Activated T-cell treated with anti-CD3 and anti-CD28 coated beads, Interleukin-2, amount 50 U/mL, for 72 hours (primary cell): ENCODE measurements at regions not wholly inside any gene's neighbourhood (a gene's known extent, or its start where the extent isn't known, plus 50 kb on each side); places are given as distances from the start of the nearest gene placed in this dataset.

Experiments
- ATAC-seq, 2 donors: fragments of 150-1000 bp; cut with Tn5 transposase; replicated peaks in 1 of 2; 2 replicates each; pipeline ENCODE4 v1.10.0; 2021; ENCODE audit warnings: moderate library complexity in 2 of 2, mild to moderate bottlenecking in 1 of 2
- DNase-seq, 2 donors: peaks; one replicate each; pipeline ENCODE4 v3.0.0; 2021 to 2022; ENCODE audit warnings: mixed read lengths in 1 of 2
- H3K27ac Mint-ChIP-seq: one replicate; pipeline ENCODE4 v1.8.0; 2022; ENCODE audit warnings: mild to moderate bottlenecking, moderate library complexity, mixed read lengths
- H3K27me3 Mint-ChIP-seq: one replicate; pipeline ENCODE4 v1.8.0; 2022; ENCODE audit warnings: low read depth, mixed read lengths
- H3K36me3 Mint-ChIP-seq, 2 donors: one replicate each; pipeline ENCODE4 v1.8.0; 2022; ENCODE audit warnings: mixed read lengths in 2 of 2, mild to moderate bottlenecking in 1 of 2; ENCODE audit not compliant: insufficient read depth in 2 of 2
- H3K4me1 Mint-ChIP-seq: one replicate; pipeline ENCODE4 v1.8.0; 2022; ENCODE audit warnings: low read depth, mixed read lengths
- H3K4me3 Mint-ChIP-seq, 2 donors: one replicate each; pipeline ENCODE4 v1.8.0; 2022; ENCODE audit warnings: mild to moderate bottlenecking in 2 of 2, mixed read lengths in 2 of 2, moderate library complexity in 2 of 2
- H3K9me3 Mint-ChIP-seq, 2 donors: one replicate each; pipeline ENCODE4 v1.8.0; 2022; ENCODE audit warnings: mixed read lengths in 2 of 2

DNA sequence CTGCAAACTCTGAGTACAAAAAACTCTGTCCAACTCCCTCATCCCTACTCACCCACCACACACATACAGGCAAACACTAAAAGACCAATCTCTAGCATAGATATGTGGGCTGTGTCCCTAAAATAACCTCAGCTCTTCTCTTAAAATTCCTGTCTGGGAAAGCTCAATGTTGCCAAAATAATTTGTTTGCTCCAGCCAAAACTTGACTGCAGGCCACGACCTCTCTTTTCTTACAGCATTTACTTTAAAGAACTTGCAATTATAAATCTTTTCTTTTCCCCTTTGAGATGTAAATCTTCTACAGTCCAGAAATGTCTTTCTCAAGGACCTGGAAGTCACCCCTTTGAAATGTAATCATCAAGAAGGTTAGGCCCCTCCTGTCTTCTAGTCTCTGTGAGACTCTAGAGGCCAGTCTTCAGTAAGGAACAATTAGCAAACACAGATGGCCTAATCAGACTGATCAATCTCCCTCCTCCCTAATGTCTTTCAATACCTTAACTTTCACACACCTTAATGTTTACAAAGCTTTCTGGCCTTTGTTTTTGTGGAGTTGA is 483.6 kb upstream of the RGS18 start:
- H3K27ac Mint-ChIP-seq: no peak overlapping the region
- ATAC-seq (no peak), DNase-seq (no peak)

DNA sequence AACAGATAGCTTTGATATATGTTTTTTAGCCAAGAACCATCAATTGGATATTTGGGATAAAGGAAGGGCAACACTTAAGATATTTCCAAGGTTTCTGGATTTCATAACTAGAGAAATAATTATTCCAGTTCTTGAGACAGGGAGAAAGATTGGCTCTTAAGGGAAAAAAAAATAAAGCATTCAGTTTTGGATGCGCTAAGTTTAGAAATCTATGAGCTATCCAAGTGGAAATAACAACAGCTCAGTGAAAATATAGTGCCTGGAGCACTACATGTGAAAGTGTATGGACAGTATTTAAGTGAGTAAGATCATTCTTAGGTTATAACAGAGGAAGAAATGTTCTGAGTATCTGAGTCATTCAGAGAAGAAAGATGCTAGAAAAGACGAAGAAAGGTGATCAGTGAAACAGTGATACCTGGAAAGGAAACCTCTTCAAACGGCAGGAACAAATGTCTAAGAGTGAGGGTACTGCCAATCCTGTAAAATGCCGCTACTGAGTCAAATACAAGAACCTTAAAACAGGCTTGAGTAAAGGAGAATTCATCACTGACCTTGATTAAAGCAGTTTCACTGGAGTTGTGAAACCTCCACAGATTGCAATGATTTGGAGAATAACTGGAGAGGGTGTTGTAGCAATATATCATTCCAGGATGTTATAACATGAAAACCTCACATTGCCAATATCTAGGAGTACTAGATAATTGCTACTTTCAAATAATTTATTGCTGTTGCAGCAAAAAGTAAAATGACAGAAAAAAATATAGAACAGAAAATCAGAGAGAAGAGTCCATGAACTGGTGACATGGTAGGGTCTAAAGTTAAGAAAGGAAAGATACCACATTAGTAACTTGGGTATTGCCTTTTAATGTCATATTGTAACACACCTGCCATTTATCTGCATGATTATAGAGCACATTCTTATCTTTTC is 482.1 kb upstream of the RGS18 start:
- no peaks in the 10 kb centered on the region for H3K36me3 Mint-ChIP-seq
- no peak overlapping the region for H3K4me3 Mint-ChIP-seq
- no peaks in the 10 kb centered on the region for H3K4me1 Mint-ChIP-seq
- no peak overlapping the region for H3K27ac Mint-ChIP-seq
- no peak for ATAC-seq
- peaks cover 5 to 6% of the 10 kb centered on the region in 2 donors for H3K9me3 Mint-ChIP-seq
- DNase-seq: no peak
- no peaks in the 10 kb centered on the region for H3K27me3 Mint-ChIP-seq

More for the DNA sequence above, 483.6 kb upstream of the RGS18 start:
- H3K4me3 Mint-ChIP-seq: no peak overlapping the region
- H3K9me3 Mint-ChIP-seq: peaks cover 2 to 3% of the 10 kb centered on the region in 2 donors
- H3K36me3 Mint-ChIP-seq: no peaks in the 10 kb centered on the region
- H3K27me3 Mint-ChIP-seq: no peaks in the 10 kb centered on the region
- no peaks in the 10 kb centered on the region for H3K4me1 Mint-ChIP-seq

DNA sequence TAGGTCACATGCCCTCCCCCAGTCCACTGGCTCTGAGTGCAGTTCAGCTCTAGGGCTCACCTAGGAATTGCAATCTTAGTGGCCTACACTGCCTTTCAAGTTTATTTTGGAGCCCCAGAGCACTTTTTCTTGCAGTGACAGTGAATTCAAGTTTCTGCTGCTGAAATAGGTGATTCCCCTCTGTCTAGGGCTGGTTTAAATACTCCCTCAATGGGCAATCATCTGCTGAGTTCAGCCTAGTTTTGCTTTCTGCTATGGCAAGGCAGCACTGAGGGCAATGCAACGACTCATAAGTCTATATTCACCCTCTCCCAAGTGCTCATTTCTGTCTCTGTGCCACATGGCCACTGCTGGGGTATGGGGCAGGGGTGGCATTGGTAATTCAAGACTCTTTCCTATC is 472.6 kb upstream of the RGS18 start:
- H3K4me1 Mint-ChIP-seq: no peaks in the 10 kb centered on the region
- no peak overlapping the region for H3K4me3 Mint-ChIP-seq
- no peak overlapping the region for H3K27ac Mint-ChIP-seq
- no peaks in the 10 kb centered on the region for H3K27me3 Mint-ChIP-seq
- peaks cover 4 to 13% of the 10 kb centered on the region in 2 donors for H3K9me3 Mint-ChIP-seq
- ATAC-seq (no peak), DNase-seq (no peak)
- no peaks in the 10 kb centered on the region for H3K36me3 Mint-ChIP-seq

DNA sequence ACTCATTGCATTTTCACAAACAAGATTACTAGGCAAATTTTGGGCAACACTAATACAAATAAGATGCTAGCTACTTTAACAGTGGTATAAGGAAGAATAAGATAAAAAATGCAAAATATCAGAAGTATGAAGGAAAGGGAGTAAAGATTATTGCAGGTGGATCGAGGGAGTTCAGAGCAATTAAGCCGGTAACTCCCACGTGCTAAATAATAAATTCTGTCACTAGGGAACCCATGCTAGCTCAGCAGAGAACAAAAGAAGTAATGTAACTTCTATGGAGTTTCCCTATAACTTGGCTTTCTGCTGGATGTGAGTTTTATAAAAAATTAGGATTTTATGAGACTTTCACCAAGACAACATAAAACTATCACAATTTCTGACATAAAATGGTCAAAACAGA is 470.5 kb upstream of the RGS18 start:
- Mint-ChIP-seq H3K9me3 (peaks cover 4 to 10% of the 10 kb centered on the region in 2 donors), H3K27ac (no peak overlapping the region), H3K4me1 (no peaks in the 10 kb centered on the region), H3K4me3 (no peak overlapping the region), H3K27me3 (no peaks in the 10 kb centered on the region), H3K36me3 (no peaks in the 10 kb centered on the region)
- ATAC-seq (no peak), DNase-seq (no peak)

DNA sequence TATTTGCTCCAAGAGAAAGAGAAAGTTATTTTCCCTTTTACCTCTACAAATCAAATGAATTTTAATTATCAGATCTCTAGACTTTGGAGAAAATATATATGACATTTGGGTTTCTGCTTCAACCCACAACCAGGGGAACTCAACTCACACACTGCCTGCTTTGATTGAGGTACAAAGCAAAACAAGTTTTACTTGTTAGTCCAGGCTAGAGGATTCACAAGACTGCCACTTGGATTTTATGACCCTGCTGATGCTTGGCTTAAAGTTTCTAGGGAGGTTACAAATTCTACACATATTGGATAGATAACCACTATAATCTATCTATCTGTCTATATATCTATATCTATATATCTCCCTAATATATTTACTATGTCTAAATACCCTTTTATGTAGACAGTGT is 467.3 kb upstream of the RGS18 start:
- H3K36me3 Mint-ChIP-seq: peaks cover 0 to 3% of the 10 kb centered on the region in 2 donors
- H3K4me1 Mint-ChIP-seq: no peaks in the 10 kb centered on the region
- peaks cover 6 to 10% of the 10 kb centered on the region in 2 donors for H3K9me3 Mint-ChIP-seq
- H3K27ac Mint-ChIP-seq: no peak overlapping the region
- DNase-seq (no peak), ATAC-seq (no peak)
- no peaks in the 10 kb centered on the region for H3K27me3 Mint-ChIP-seq
- H3K4me3 Mint-ChIP-seq: no peak overlapping the region

DNA sequence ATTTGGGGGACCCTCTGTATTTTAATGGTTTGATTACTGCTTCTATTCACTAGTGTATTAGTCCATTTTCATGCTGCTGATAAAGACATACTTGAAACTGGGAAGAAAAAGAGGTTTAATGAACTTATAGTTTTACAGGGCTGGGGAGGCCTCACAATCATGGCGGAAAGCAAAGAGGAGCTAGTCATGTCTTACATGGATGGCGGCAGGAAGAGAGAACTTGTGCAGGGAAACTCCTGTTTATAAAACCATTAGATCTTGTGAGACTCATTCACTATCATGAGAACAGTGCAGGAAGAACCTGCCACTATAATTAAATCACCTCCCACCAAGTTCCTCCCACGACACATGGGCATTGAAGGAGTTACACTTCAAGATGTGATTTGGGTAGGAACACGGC is 464.5 kb upstream of the RGS18 start:
- H3K36me3 Mint-ChIP-seq: peaks cover 0 to 3% of the 10 kb centered on the region in 2 donors
- no peak overlapping the region for H3K4me3 Mint-ChIP-seq
- H3K9me3 Mint-ChIP-seq: peaks cover 4 to 8% of the 10 kb centered on the region in 2 donors
- ATAC-seq: no peak
- no peaks in the 10 kb centered on the region for H3K4me1 Mint-ChIP-seq
- no peaks in the 10 kb centered on the region for H3K27me3 Mint-ChIP-seq
- H3K27ac Mint-ChIP-seq: no peak overlapping the region
- DNase-seq: no peak

DNA sequence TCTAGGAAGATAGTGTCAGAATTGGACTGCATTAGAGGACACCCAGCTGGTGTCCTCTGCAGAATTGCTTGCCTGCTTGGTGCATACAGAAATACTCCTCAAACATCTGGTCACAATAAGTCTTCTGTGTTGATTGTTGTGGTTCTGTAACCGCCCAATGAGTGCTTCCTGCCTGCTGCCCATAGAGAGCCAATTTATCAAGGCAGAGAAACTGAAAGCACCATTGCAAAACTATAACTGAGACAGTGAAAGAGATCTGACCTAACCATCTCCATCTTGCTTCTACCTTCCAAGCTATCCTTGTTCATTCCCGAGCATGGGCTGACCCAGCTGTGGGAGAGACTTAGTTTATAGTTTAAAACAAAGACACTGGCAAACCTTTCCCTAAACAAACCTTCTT is 462.4 kb upstream of the RGS18 start:
- ATAC-seq (no peak), DNase-seq (no peak)
- peaks cover 3 to 8% of the 10 kb centered on the region in 2 donors for H3K9me3 Mint-ChIP-seq
- no peaks in the 10 kb centered on the region for H3K4me1 Mint-ChIP-seq
- no peaks in the 10 kb centered on the region for H3K27me3 Mint-ChIP-seq
- H3K4me3 Mint-ChIP-seq: no peak overlapping the region
- no peak overlapping the region for H3K27ac Mint-ChIP-seq
- peaks cover 0 to 3% of the 10 kb centered on the region in 2 donors for H3K36me3 Mint-ChIP-seq

DNA sequence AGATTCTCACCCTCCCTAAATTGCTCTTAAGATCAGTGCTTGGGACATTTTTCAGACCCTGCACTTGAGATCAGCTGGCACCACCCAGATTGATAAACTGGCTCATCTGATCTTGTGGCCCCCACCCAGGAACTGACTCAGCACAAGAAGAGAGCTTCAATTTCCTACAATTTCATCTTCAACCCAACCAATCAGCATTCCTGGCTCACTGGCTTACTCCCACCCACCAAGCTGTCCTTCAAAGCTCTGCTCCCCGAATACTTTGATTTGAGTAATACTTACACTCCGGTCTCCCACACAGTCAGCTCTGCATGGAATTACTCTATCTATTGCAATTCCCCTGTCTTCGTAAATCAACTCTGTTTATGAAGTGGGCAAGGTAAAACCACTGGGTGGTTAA is 461.9 kb upstream of the RGS18 start:
- no peak for ATAC-seq
- Mint-ChIP-seq H3K27me3 (no peaks in the 10 kb centered on the region), H3K9me3 (peaks cover 3 to 9% of the 10 kb centered on the region in 2 donors), H3K4me3 (no peak overlapping the region), H3K36me3 (peaks cover 0 to 3% of the 10 kb centered on the region in 2 donors), H3K4me1 (no peaks in the 10 kb centered on the region), H3K27ac (no peak overlapping the region)
- DNase-seq: no peak

DNA sequence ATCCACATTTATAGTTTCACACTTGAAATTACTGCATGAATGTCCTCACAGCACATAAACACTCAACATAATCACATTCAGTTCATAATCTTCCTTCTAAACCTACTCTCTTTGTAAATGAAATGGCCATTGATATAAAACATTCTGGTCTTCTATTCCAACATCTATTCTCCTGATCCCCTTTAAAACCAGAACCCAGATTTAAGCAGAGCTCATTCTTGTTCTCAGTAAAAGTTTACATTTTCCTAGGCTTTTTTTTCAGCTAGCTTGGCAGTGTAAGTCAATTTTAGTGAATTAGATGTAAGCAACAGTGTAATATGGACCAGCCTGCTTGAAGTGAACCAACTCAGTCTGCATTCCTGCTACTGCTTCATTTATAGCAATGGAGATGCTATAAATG is 460.7 kb upstream of the RGS18 start:
- H3K27me3 Mint-ChIP-seq: no peaks in the 10 kb centered on the region
- H3K4me1 Mint-ChIP-seq: no peaks in the 10 kb centered on the region
- no peak for ATAC-seq
- peaks cover 3 to 10% of the 10 kb centered on the region in 2 donors for H3K9me3 Mint-ChIP-seq
- H3K27ac Mint-ChIP-seq: no peak overlapping the region
- no peak for DNase-seq
- no peak overlapping the region for H3K4me3 Mint-ChIP-seq
- peaks cover 0 to 3% of the 10 kb centered on the region in 2 donors for H3K36me3 Mint-ChIP-seq

DNA sequence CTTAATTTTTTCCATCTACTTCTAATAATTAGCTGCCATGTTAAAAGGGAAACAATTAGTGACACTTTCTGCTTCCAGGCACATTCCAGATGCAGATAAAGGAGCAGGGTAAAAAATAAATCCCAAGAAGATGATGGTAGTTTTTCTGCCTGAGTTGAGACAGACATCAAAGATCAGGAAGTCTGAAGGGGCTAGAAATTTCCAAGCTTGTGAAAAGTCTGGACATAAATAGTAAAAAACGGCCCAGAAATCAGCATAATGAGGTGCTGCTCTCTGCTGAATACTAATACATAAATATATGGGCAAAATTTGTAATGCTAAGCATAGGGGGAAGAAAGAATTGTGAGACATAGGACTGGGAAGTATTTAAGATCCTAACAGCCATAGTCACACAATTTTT is 460.0 kb upstream of the RGS18 start:
- H3K27me3 Mint-ChIP-seq: no peaks in the 10 kb centered on the region
- ATAC-seq (no peak), DNase-seq (no peak)
- no peak overlapping the region for H3K4me3 Mint-ChIP-seq
- H3K9me3 Mint-ChIP-seq: peaks cover 0 to 7% of the 10 kb centered on the region in 2 donors
- H3K27ac Mint-ChIP-seq: no peak overlapping the region
- peaks cover 0 to 3% of the 10 kb centered on the region in 2 donors for H3K36me3 Mint-ChIP-seq
- H3K4me1 Mint-ChIP-seq: no peaks in the 10 kb centered on the region

DNA sequence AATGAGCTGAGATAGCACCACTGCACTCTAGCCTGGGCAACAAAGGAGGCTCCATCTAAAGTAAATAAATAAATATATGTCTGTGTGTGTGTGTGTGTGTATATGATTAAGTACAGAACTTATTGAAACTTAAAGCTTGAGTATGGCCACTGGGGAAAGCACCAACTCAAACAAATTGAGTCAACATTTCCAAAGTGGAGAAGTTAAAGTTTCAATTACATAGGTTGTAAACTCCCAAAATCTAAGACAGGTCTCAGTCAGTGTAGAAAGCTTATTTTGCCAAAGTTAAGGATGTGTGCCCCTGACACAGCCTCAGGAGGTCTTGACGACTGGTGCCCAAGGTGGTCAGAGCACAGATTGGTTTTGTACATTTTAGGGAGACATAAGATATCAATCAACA is 458.9 kb upstream of the RGS18 start:
- Mint-ChIP-seq H3K27me3 (no peaks in the 10 kb centered on the region), H3K36me3 (no peaks in the 10 kb centered on the region), H3K27ac (no peak overlapping the region), H3K4me1 (no peaks in the 10 kb centered on the region), H3K9me3 (peaks cover 0 to 2% of the 10 kb centered on the region in 2 donors), H3K4me3 (no peak overlapping the region)
- ATAC-seq (no peak), DNase-seq (no peak)

DNA sequence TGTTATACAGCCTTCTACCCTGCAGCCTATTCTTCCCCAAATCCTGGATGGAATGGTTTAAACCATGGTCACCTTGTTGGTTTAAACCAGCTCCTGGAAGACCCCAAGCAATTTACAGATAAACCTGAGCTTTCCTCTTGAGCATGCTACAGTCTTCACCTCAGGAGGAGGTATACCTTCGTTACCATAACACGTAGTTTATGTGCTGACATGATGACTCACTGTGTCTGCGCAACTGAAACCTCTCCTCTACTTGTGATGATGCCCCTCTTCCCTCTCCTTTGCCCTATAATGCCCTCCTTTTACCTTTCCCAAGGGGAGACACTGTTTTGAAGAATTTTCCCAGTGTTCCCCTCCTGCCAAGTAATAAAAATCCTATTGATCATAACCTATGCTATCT is 457.3 kb upstream of the RGS18 start:
- no peak for DNase-seq
- ATAC-seq: no peak
- Mint-ChIP-seq H3K4me1 (no peaks in the 10 kb centered on the region), H3K27ac (no peak overlapping the region), H3K36me3 (no peaks in the 10 kb centered on the region), H3K9me3 (peaks cover 0 to 2% of the 10 kb centered on the region in 2 donors), H3K27me3 (no peaks in the 10 kb centered on the region), H3K4me3 (no peak overlapping the region)

DNA sequence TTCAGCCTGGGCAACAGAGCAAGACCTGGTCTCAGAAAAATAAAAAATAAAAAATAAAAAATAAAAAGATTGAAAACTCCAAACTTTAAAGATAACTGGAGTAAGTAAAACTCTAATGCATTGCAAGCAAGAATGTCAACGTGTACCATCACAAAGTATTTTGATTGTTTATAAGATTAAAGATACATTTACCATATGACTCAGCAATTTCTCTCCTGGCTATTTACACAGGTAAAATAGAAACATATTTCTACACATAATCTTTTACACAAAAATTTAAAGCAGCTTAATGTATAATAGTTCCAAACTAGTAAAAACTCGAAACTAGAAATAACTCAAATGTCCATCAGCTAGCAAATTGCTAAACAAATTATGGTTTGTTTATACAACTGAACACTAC is 456.1 kb upstream of the RGS18 start:
- Mint-ChIP-seq H3K27ac (no peak overlapping the region), H3K36me3 (no peaks in the 10 kb centered on the region), H3K9me3 (peaks cover 0 to 2% of the 10 kb centered on the region in 2 donors), H3K4me3 (no peak overlapping the region), H3K27me3 (no peaks in the 10 kb centered on the region), H3K4me1 (no peaks in the 10 kb centered on the region)
- ATAC-seq (no peak), DNase-seq (no peak)
